IMR-90 (cell line): ENCODE measurements at regions not wholly inside any gene's neighbourhood (a gene's known extent, or its start where the extent isn't known, plus 50 kb on each side); places are given as distances from the start of the nearest gene placed in this dataset.

Experiments used
- ATAC-seq: fragments of 200-7000 bp; cut with Tn5 transposase; 2 replicates; pipeline ENCODE4 v1.9.1; 2020; ENCODE audit warnings: low read depth, mild to moderate bottlenecking, moderate library complexity
- BruUV-seq: library from RNA; stranded (reverse); fragments of 400-500 nt; replicated peaks from 2 replicates; lab custom pipeline; 2021; lab: Mats Ljungman, UMichigan
- CTCF ChIA-PET: fragments of 300-600 bp; formaldehyde crosslinking; extraction: SDS; loops from one replicate; lab custom pipeline; 2021; ENCODE audit warnings: antibody characterized with exemption; lab: Yijun Ruan, JAX
- POLR2A ChIA-PET: fragments of 300-600 bp; sonication (Branson Sonifier 250); formaldehyde crosslinking; loops from one replicate; lab custom pipeline; 2022; ENCODE audit warnings: antibody characterized with exemption; ENCODE audit not compliant: unreplicated experiment; lab: Charles Lee
- DNase-seq: peaks from one replicate; pipeline ENCODE4 v3.0.0; 2013
- H2AFZ ChIP-seq: replicated peaks from 2 replicates; pipeline ENCODE3; 2013; ENCODE audit warnings: low read length, mild to moderate bottlenecking; ENCODE audit not compliant: poor library complexity
- H2AK5ac ChIP-seq: 2 replicates; pipeline ENCODE4 v1.6.1; 2013; ENCODE audit warnings: low read depth, low read length, inconsistent platforms
- H2AK9ac ChIP-seq: replicated peaks from 2 replicates; pipeline ENCODE3; 2013; ENCODE audit warnings: mild to moderate bottlenecking, low read depth, low read length, moderate library complexity; ENCODE audit not compliant: poor library complexity
- H2BK120ac ChIP-seq: 2 replicates; pipeline ENCODE4 v1.6.1; 2013; ENCODE audit warnings: low read depth, low read length, inconsistent platforms
- H2BK15ac ChIP-seq: 3 replicates; pipeline ENCODE4 v1.6.1; 2013; ENCODE audit warnings: low read depth, low read length, inconsistent platforms
- H2BK20ac ChIP-seq: 2 replicates; pipeline ENCODE4 v1.6.1; 2013; ENCODE audit warnings: low read depth, mild to moderate bottlenecking, inconsistent platforms, low read length, moderate library complexity
- H2BK5ac ChIP-seq: 2 replicates; pipeline ENCODE4 v1.6.1; 2013; ENCODE audit warnings: mild to moderate bottlenecking, low read depth, low read length, inconsistent platforms; ENCODE audit not compliant: poor library complexity, severe bottlenecking
- H3K14ac ChIP-seq: replicated peaks from 2 replicates; pipeline ENCODE4 v1.6.1; 2013; ENCODE audit warnings: low read depth, low read length, inconsistent platforms
- H3K18ac ChIP-seq: 2 replicates; pipeline ENCODE4 v1.6.1; 2013; ENCODE audit warnings: low read depth, low read length, control low read depth
- H3K23ac ChIP-seq: 2 replicates; pipeline ENCODE4 v1.6.1; 2013; ENCODE audit warnings: low read depth, low read length, inconsistent platforms
- H3K27ac ChIP-seq: 2 replicates; pipeline ENCODE4 v1.5.1; 2013; ENCODE audit warnings: mild to moderate bottlenecking, control low read depth, low read length; ENCODE audit not compliant: insufficient read depth
- H3K27me3 ChIP-seq: 2 replicates; pipeline ENCODE4 v1.6.1; 2013; ENCODE audit warnings: low read length; ENCODE audit not compliant: control insufficient read depth, insufficient read depth
- H3K36me3 ChIP-seq: 2 replicates; pipeline ENCODE4 v1.6.1; 2013; ENCODE audit warnings: low read length, mixed read lengths; ENCODE audit not compliant: control insufficient read depth, insufficient read depth
- H3K4ac ChIP-seq: 2 replicates; pipeline ENCODE4 v1.6.1; 2013; ENCODE audit warnings: low read depth, low read length, inconsistent platforms
- H3K4me1 ChIP-seq: 2 replicates; pipeline ENCODE4 v1.6.1; 2013; ENCODE audit warnings: low read length, mixed read lengths; ENCODE audit not compliant: control insufficient read depth, insufficient read depth
- H3K4me2 ChIP-seq: 2 replicates; pipeline ENCODE4 v1.6.1; 2013; ENCODE audit warnings: low read depth, mild to moderate bottlenecking, control low read depth, low read length, moderate library complexity
- H3K4me3 ChIP-seq: 2 replicates; pipeline ENCODE4 v1.5.1; 2013; ENCODE audit warnings: low read depth, mild to moderate bottlenecking, control low read depth, low read length, moderate library complexity; ENCODE audit not compliant: insufficient read depth
- H3K56ac ChIP-seq: 2 replicates; pipeline ENCODE4 v1.6.1; 2013; ENCODE audit warnings: low read length, inconsistent platforms; ENCODE audit not compliant: insufficient read depth; ENCODE audit errors: extremely low read depth
- H3K79me1 ChIP-seq, 2 experiments: 2 replicates each; pipeline ENCODE4 v1.6.1; 2013; ENCODE audit warnings: low read length in 2 of 2, inconsistent platforms in 1 of 2, low read depth in 1 of 2
- H3K9ac ChIP-seq: 2 replicates; pipeline ENCODE4 v1.6.1; 2013; ENCODE audit warnings: low read depth, low read length, control low read depth
- H3K9me1 ChIP-seq: 2 replicates; pipeline ENCODE4 v1.6.1; 2013; ENCODE audit warnings: low read length, inconsistent platforms; ENCODE audit not compliant: insufficient read depth
- H3K9me3 ChIP-seq: 2 replicates; pipeline ENCODE4 v1.6.1; 2013; ENCODE audit warnings: low read length; ENCODE audit not compliant: control insufficient read depth, insufficient read depth
- H4K20me1 ChIP-seq: 2 replicates; pipeline ENCODE4 v1.6.1; 2013; ENCODE audit warnings: low read length, inconsistent platforms; ENCODE audit not compliant: insufficient read depth
- H4K5ac ChIP-seq: 2 replicates; pipeline ENCODE4 v1.6.1; 2013; ENCODE audit warnings: mild to moderate bottlenecking, low read depth, low read length, control low read depth
- H4K8ac ChIP-seq, 2 experiments: 2 replicates each; pipeline ENCODE4 v1.6.1; 2013; ENCODE audit warnings: low read depth in 2 of 2, low read length in 2 of 2, control low read depth in 1 of 2, inconsistent platforms in 1 of 2
- H4K91ac ChIP-seq: 2 replicates; pipeline ENCODE4 v1.6.1; 2013; ENCODE audit warnings: low read depth, low read length, inconsistent platforms; ENCODE audit not compliant: insufficient read depth
- BHLHE40 ChIP-seq: fragments of 150-350 bp; IDR thresholded peaks from 2 replicates; pipeline ENCODE4 v1.6.1; 2016; ENCODE audit warnings: mild to moderate bottlenecking, low read depth, low read length
- CHD1 ChIP-seq: IDR thresholded peaks from 2 replicates; pipeline ENCODE4 v1.6.1; 2012; ENCODE audit warnings: low read depth, low read length, improper control_type of control experiment
- MAFK ChIP-seq: IDR thresholded peaks from 2 replicates; pipeline ENCODE4 v1.6.1; 2012; ENCODE audit warnings: low read depth, low read length, improper control_type of control experiment
- MAZ ChIP-seq: IDR thresholded peaks from 2 replicates; pipeline ENCODE4 v1.6.1; 2012; ENCODE audit warnings: low read depth, mild to moderate bottlenecking, low read length, improper control_type of control experiment, moderate library complexity, borderline replicate concordance
- MXI1 ChIP-seq: IDR thresholded peaks from 2 replicates; pipeline ENCODE4 v1.6.1; 2012; ENCODE audit warnings: low read depth, mild to moderate bottlenecking, low read length, moderate library complexity, borderline replicate concordance
- POLR2A ChIP-seq: IDR thresholded peaks from 2 replicates; pipeline ENCODE4 v1.6.1; 2012; ENCODE audit warnings: mild to moderate bottlenecking, low read depth, low read length
- RAD21 ChIP-seq: IDR thresholded peaks from 2 replicates; pipeline ENCODE4 v1.6.1; 2012; ENCODE audit warnings: low read length, improper control_type of control experiment
- RCOR1 ChIP-seq: IDR thresholded peaks from 2 replicates; pipeline ENCODE4 v1.6.1; 2012; ENCODE audit warnings: mild to moderate bottlenecking, low read length, improper control_type of control experiment; ENCODE audit not compliant: insufficient replicate concordance
- RFX5 ChIP-seq: IDR thresholded peaks from 2 replicates; pipeline ENCODE4 v1.8.0; 2012; ENCODE audit warnings: low read depth, mild to moderate bottlenecking, low read length, moderate library complexity
- SMC3 ChIP-seq: fragments of 150-350 bp; IDR thresholded peaks from 2 replicates; pipeline ENCODE4 v1.6.1; 2016; ENCODE audit warnings: low read depth, mild to moderate bottlenecking, antibody characterized with exemption, low read length, moderate library complexity
- WGBS, 2 experiments: methylation state at CpG; one replicate each; pipeline versions ENCODE4 v1.1.5 to v1.1.7; 2013; ENCODE audit warnings: missing lambda C conversion rate in 2 of 2; ENCODE audit not compliant: insufficient read length in 1 of 2; ENCODE audit errors: extremely low coverage in 2 of 2; 5-methylcytosine and 5-hydroxymethylcytosine counted together
- dilution Hi-C: fragments of 300-500 bp; cut with HindIII; formaldehyde crosslinking; loops from one replicate; pipeline ENCODE4 v1.14.3; 2018; ENCODE audit warnings: low sequenced_read_pairs; ENCODE audit not compliant: unreplicated experiment
- in situ Hi-C: fragments of 300-500 bp; cut with MboI; formaldehyde crosslinking; loops from 3 replicates; pipeline ENCODE4 v1.14.3; 2019; ENCODE audit warnings: low sequenced_read_pairs, inconsistent platforms, mixed read lengths
- intact Hi-C: fragments of 100-400 bp; cut with micrococcal nuclease; formaldehyde crosslinking; loops from 2 replicates; pipeline ENCODE4 v1.10.0; 2022
- TF ChIP-seq, protein P1 (sequence below): fragments of 150-350 bp; IDR thresholded peaks from 2 replicates; pipeline ENCODE4 v1.6.1; 2017; ENCODE audit warnings: mild to moderate bottlenecking, antibody characterized with exemption, low read length, low read depth
- TF ChIP-seq, protein P2 (sequence below): fragments of 150-350 bp; IDR thresholded peaks from 2 replicates; pipeline ENCODE4 v1.6.1; 2016; ENCODE audit warnings: low read depth, mild to moderate bottlenecking, low read length, moderate library complexity, borderline replicate concordance
- TF ChIP-seq, protein P3 (sequence below): conservative IDR thresholded peaks from 2 replicates; pipeline ENCODE4 v1.5.1; 2012; ENCODE audit warnings: mild to moderate bottlenecking, low read depth, low read length, improper control_type of control experiment

DNA sequence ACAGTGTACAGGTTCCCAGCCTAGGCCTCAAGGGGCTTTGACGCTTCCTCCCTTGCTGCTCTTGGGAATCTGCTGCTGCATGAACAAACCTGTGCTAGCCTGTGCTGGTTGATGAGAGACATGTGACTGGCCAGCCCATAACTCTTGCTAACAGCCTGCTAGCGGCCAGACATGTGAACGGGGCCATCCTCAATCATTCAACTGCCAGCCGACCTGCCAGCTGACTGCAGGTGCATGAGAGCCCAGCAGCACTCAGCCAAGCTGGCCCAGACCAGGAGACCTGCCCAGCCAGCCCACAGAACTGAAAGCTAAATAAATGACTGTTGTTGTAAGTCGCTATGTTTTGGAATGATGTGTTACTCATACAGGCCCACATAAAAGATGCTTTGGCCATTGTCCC is 82.4 kb upstream of the DLG1 start:
- Histone ChIP-seq H2BK15ac (no peak overlapping the region), H3K56ac (no peak overlapping the region), H4K5ac (no peak overlapping the region), H3K9me1 (peaks cover 5% of the 10 kb centered on the region; the same call in 1 of the 2 replicates), H3K4me2 (no peak overlapping the region), H4K8ac (no peak overlapping the region), H3K4me1 (peaks cover 4% of the 10 kb centered on the region), H2AFZ (peak overlapping the region; percentile 9), H3K14ac (no peak overlapping the region), H2AK9ac (no peak overlapping the region), H4K20me1 (no peaks in the 10 kb centered on the region), H2BK20ac (no peak overlapping the region), H3K9ac (no peak overlapping the region), H3K4me3 (no peak overlapping the region), H3K27me3 (peaks cover 12% of the 10 kb centered on the region), H4K91ac (no peak overlapping the region), H2BK5ac (no peak overlapping the region), H2AK5ac (no peak overlapping the region), H3K36me3 (no peaks in the 10 kb centered on the region), H3K4ac (no peak overlapping the region), H3K9me3 (no peaks in the 10 kb centered on the region), H2BK120ac (no peak overlapping the region), H3K27ac (no peak overlapping the region), H3K79me1 (no peaks in the 10 kb centered on the region), H3K18ac (no peak overlapping the region), H3K23ac (no peak overlapping the region)
- ATAC-seq (no peak), DNase-seq (no peak)
- CTCF ChIA-PET: no interaction called here
- no peak for TF ChIP-seq MXI1
- TF ChIP-seq MAFK: no peak
- TF ChIP-seq SMC3: no peak
- no peak for TF ChIP-seq CHD1
- no peak for TF ChIP-seq RCOR1
- TF ChIP-seq POLR2A: no peak
- TF ChIP-seq, protein P1, sequence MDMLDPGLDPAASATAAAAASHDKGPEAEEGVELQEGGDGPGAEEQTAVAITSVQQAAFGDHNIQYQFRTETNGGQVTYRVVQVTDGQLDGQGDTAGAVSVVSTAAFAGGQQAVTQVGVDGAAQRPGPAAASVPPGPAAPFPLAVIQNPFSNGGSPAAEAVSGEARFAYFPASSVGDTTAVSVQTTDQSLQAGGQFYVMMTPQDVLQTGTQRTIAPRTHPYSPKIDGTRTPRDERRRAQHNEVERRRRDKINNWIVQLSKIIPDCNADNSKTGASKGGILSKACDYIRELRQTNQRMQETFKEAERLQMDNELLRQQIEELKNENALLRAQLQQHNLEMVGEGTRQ: no peak
- TF ChIP-seq MAZ: no peak
- TF ChIP-seq RAD21: no peak
- TF ChIP-seq, protein P2, sequence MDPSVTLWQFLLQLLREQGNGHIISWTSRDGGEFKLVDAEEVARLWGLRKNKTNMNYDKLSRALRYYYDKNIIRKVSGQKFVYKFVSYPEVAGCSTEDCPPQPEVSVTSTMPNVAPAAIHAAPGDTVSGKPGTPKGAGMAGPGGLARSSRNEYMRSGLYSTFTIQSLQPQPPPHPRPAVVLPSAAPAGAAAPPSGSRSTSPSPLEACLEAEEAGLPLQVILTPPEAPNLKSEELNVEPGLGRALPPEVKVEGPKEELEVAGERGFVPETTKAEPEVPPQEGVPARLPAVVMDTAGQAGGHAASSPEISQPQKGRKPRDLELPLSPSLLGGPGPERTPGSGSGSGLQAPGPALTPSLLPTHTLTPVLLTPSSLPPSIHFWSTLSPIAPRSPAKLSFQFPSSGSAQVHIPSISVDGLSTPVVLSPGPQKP: no peak
- no peak for TF ChIP-seq BHLHE40
- TF ChIP-seq, protein P3, sequence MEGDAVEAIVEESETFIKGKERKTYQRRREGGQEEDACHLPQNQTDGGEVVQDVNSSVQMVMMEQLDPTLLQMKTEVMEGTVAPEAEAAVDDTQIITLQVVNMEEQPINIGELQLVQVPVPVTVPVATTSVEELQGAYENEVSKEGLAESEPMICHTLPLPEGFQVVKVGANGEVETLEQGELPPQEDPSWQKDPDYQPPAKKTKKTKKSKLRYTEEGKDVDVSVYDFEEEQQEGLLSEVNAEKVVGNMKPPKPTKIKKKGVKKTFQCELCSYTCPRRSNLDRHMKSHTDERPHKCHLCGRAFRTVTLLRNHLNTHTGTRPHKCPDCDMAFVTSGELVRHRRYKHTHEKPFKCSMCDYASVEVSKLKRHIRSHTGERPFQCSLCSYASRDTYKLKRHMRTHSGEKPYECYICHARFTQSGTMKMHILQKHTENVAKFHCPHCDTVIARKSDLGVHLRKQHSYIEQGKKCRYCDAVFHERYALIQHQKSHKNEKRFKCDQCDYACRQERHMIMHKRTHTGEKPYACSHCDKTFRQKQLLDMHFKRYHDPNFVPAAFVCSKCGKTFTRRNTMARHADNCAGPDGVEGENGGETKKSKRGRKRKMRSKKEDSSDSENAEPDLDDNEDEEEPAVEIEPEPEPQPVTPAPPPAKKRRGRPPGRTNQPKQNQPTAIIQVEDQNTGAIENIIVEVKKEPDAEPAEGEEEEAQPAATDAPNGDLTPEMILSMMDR: no peak
- no peak for TF ChIP-seq RFX5
- intact Hi-C loops: no loop called here
- no CpG with 5 or more reads among the region's 5 CpGs for WGBS, 2 experiments
- no TSS peak for BruUV-seq
- dilution Hi-C loops: no loop called here
- in situ Hi-C loops: no loop called here
- POLR2A ChIA-PET: no interaction called here
